ENCODE measurements at regions not wholly inside any gene's neighbourhood (a gene's known extent, or its start where the extent isn't known, plus 50 kb on each side); places are given as distances from the start of the nearest gene placed in this dataset.
"Not testable (repeated sequence)": the region's sequence is repeated elsewhere in the genome, so short reads cannot be mapped to it uniquely, and the experiment has no call there.

- no peak for DNase-seq
- in situ Hi-C loops (cut with MboI; ENCODE audit: low pct_unique_long_range_greater_than_20kb, low sequenced_read_pairs): no loop called here
These were observed 91.9 kb upstream of the C9orf72 start for GRCh38 chr9:27665136-27665535.

GRCh38 chr9:27668280-27668679, 95.0 kb upstream of the C9orf72 start:
- no peak for DNase-seq
- in situ Hi-C loops (cut with MboI; ENCODE audit: low pct_unique_long_range_greater_than_20kb, low sequenced_read_pairs): no loop called here

- DNase-seq: no peak
- in situ Hi-C loops (cut with MboI; ENCODE audit: low pct_unique_long_range_greater_than_20kb, low sequenced_read_pairs): no loop called here
These were observed 98.4 kb upstream of the C9orf72 start for GRCh38 chr9:27671636-27672035.

GRCh38 chr9:27672718-27673117, 99.4 kb upstream of the C9orf72 start:
- in situ Hi-C loops (cut with MboI; ENCODE audit: low pct_unique_long_range_greater_than_20kb, low sequenced_read_pairs): no loop called here
- no peak for DNase-seq

GRCh38 chr9:27673641-27674040, 100.4 kb upstream of the C9orf72 start:
- no peak for DNase-seq
- in situ Hi-C loops (cut with MboI; ENCODE audit: low pct_unique_long_range_greater_than_20kb, low sequenced_read_pairs): no loop called here

- in situ Hi-C loops (cut with MboI; ENCODE audit: low pct_unique_long_range_greater_than_20kb, low sequenced_read_pairs): no loop called here
These were observed 102.1 kb upstream of the C9orf72 start for GRCh38 chr9:27675354-27675753.

GRCh38 chr9:27676827-27677226, 103.5 kb upstream of the C9orf72 start:
- in situ Hi-C loops (cut with MboI; ENCODE audit: low pct_unique_long_range_greater_than_20kb, low sequenced_read_pairs): no loop called here
- no peak for DNase-seq

More at GRCh38 chr9:27675354-27675753, 102.1 kb upstream of the C9orf72 start:
- DNase-seq: no peak

- in situ Hi-C loops (cut with MboI; ENCODE audit: low pct_unique_long_range_greater_than_20kb, low sequenced_read_pairs): no loop called here
- no peak for DNase-seq
These were observed 106.1 kb upstream of the C9orf72 start for GRCh38 chr9:27679338-27679737.

GRCh38 chr9:27683181-27683580, 109.9 kb upstream of the C9orf72 start:
- DNase-seq: no peak
- in situ Hi-C loops (cut with MboI; ENCODE audit: low pct_unique_long_range_greater_than_20kb, low sequenced_read_pairs): no loop called here

- no peak for DNase-seq
- in situ Hi-C loops (cut with MboI; ENCODE audit: low pct_unique_long_range_greater_than_20kb, low sequenced_read_pairs): no loop called here
These were observed 115.7 kb upstream of the C9orf72 start for GRCh38 chr9:27688954-27689353.

- in situ Hi-C loops (cut with MboI; ENCODE audit: low pct_unique_long_range_greater_than_20kb, low sequenced_read_pairs); DNase-seq: not testable (repeated sequence)
These were observed 117.5 kb upstream of the C9orf72 start for GRCh38 chr9:27690816-27691215.

GRCh38 chr9:27699621-27700020, 126.3 kb upstream of the C9orf72 start:
- DNase-seq: no peak
- in situ Hi-C loops (cut with MboI; ENCODE audit: low pct_unique_long_range_greater_than_20kb, low sequenced_read_pairs): no loop called here

GRCh38 chr9:27701016-27701415, 127.7 kb upstream of the C9orf72 start:
- in situ Hi-C loops (cut with MboI; ENCODE audit: low pct_unique_long_range_greater_than_20kb, low sequenced_read_pairs): no loop called here
- no peak for DNase-seq

GRCh38 chr9:27701587-27701986, 128.3 kb upstream of the C9orf72 start:
- peak; percentile 27 for DNase-seq
- in situ Hi-C loops (cut with MboI; ENCODE audit: low pct_unique_long_range_greater_than_20kb, low sequenced_read_pairs): no loop called here

- in situ Hi-C loops (cut with MboI; ENCODE audit: low pct_unique_long_range_greater_than_20kb, low sequenced_read_pairs): no loop called here
- peak; percentile 12 for DNase-seq
These were observed 130.1 kb upstream of the C9orf72 start for GRCh38 chr9:27703216-27703980.

GRCh38 chr9:27711241-27711640, 138.0 kb upstream of the C9orf72 start:
- in situ Hi-C loops (cut with MboI; ENCODE audit: low pct_unique_long_range_greater_than_20kb, low sequenced_read_pairs): no loop called here
- no peak for DNase-seq

GRCh38 chr9:27712806-27713205, 139.5 kb upstream of the C9orf72 start:
- in situ Hi-C loops (cut with MboI; ENCODE audit: low pct_unique_long_range_greater_than_20kb, low sequenced_read_pairs): no loop called here

GRCh38 chr9:27714388-27714787, 141.1 kb upstream of the C9orf72 start:
- DNase-seq: no peak
- in situ Hi-C loops (cut with MboI; ENCODE audit: low pct_unique_long_range_greater_than_20kb, low sequenced_read_pairs): no loop called here

More at GRCh38 chr9:27712806-27713205, 139.5 kb upstream of the C9orf72 start:
- DNase-seq: no peak

GRCh38 chr9:27715651-27716050, 142.4 kb upstream of the C9orf72 start:
- DNase-seq: no peak
- in situ Hi-C loops (cut with MboI; ENCODE audit: low pct_unique_long_range_greater_than_20kb, low sequenced_read_pairs): no loop called here

- in situ Hi-C loops (cut with MboI; ENCODE audit: low pct_unique_long_range_greater_than_20kb, low sequenced_read_pairs): no loop called here
- no peak for DNase-seq
These were observed 144.7 kb upstream of the C9orf72 start for GRCh38 chr9:27717991-27718390.

GRCh38 chr9:27719711-27720110, 146.4 kb upstream of the C9orf72 start:
- DNase-seq: no peak

More at GRCh38 chr9:27719711-27720110, 146.4 kb upstream of the C9orf72 start:
- in situ Hi-C loops (cut with MboI; ENCODE audit: low pct_unique_long_range_greater_than_20kb, low sequenced_read_pairs): no loop called here
